Breast epithelium (tissue), 3 donors: ENCODE measurements at regions not wholly inside any gene's neighbourhood (a gene's known extent, or its start where the extent isn't known, plus 50 kb on each side); places are given as distances from the start of the nearest gene placed in this dataset.

ENCODE experiments used
- CTCF ChIP-seq, 3 donors: fragments of 450-650 bp; IDR thresholded peaks; one replicate each; pipeline ENCODE4 v1.5.1; 2016 to 2017; ENCODE audit warnings: antibody characterized with exemption in 3 of 3, mild to moderate bottlenecking in 3 of 3, moderate library complexity in 3 of 3
- POLR2A ChIP-seq: fragments of 450-650 bp; IDR thresholded peaks from one replicate; pipeline ENCODE4 v1.6.1; 2016; ENCODE audit warnings: antibody characterized with exemption, mild to moderate bottlenecking, moderate library complexity

- no peak for TF ChIP-seq CTCF (IDR thresholded peaks at IDR 0.05)
- no peak for TF ChIP-seq POLR2A
These were observed 60.0 kb upstream of the HTATIP2 start for GRCh38 chr11:20303391-20303965.
